Kidney epithelial cell (primary cell): ENCODE measurements at regions not wholly inside any gene's neighbourhood (a gene's known extent, or its start where the extent isn't known, plus 50 kb on each side); places are given as distances from the start of the nearest gene placed in this dataset.

Experiments
- DNase-seq: peaks from one replicate; pipeline ENCODE4 v3.0.0-alpha.2; 2010; ENCODE audit warnings: low read depth
- H3K27me3 ChIP-seq: 2 replicates; pipeline ENCODE4 v1.6.0; 2011; ENCODE audit warnings: low read length; ENCODE audit not compliant: control insufficient read depth, insufficient read depth
- H3K36me3 ChIP-seq: 2 replicates; pipeline ENCODE4 v1.5.1; 2011; ENCODE audit warnings: low read length; ENCODE audit not compliant: control insufficient read depth, insufficient read depth
- H3K4me3 ChIP-seq: 2 replicates; pipeline ENCODE4 v1.5.1; 2011; ENCODE audit warnings: low read depth, mild to moderate bottlenecking, control low read depth, low read length
- CTCF ChIP-seq: IDR thresholded peaks from 2 replicates; pipeline ENCODE4 v1.5.1; 2011; ENCODE audit warnings: mild to moderate bottlenecking, moderate library complexity, low read length, control low read depth, inconsistent platforms; ENCODE audit not compliant: insufficient read depth, poor library complexity, severe bottlenecking

GRCh38 chr3:64940596-64941348 lies 253.0 kb upstream of the ADAMTS9 start:
- TF ChIP-seq CTCF: no peak

GRCh38 chr3:64939747-64940450 lies 252.1 kb upstream of the ADAMTS9 start:
- Histone ChIP-seq H3K4me3 (no peak overlapping the region), H3K27me3 (no peaks in the 10 kb centered on the region)
- DNase-seq: no peak

More at GRCh38 chr3:64940596-64941348, 253.0 kb upstream of the ADAMTS9 start:
- Histone ChIP-seq H3K4me3 (no peak overlapping the region), H3K36me3 (no peaks in the 10 kb centered on the region), H3K27me3 (no peaks in the 10 kb centered on the region)
- DNase-seq: no peak

GRCh38 chr3:64939309-64939708 lies 251.5 kb upstream of the ADAMTS9 start:
- Histone ChIP-seq H3K27me3 (no peaks in the 10 kb centered on the region), H3K4me3 (no peak overlapping the region), H3K36me3 (no peaks in the 10 kb centered on the region)
- no peak for DNase-seq
- no peak for TF ChIP-seq CTCF

More at GRCh38 chr3:64939747-64940450, 252.1 kb upstream of the ADAMTS9 start:
- H3K36me3 ChIP-seq: no peaks in the 10 kb centered on the region
- TF ChIP-seq CTCF: no peak

GRCh38 chr3:64936556-64936955 lies 248.8 kb upstream of the ADAMTS9 start:
- Histone ChIP-seq H3K4me3 (no peak overlapping the region), H3K36me3 (no peaks in the 10 kb centered on the region), H3K27me3 (no peaks in the 10 kb centered on the region)
- DNase-seq: peak; percentile 21
- no peak for TF ChIP-seq CTCF

GRCh38 chr3:64935971-64936370 lies 248.2 kb upstream of the ADAMTS9 start:
- no peaks in the 10 kb centered on the region for H3K27me3 ChIP-seq
- no peaks in the 10 kb centered on the region for H3K36me3 ChIP-seq
- no peak for TF ChIP-seq CTCF
- no peak overlapping the region for H3K4me3 ChIP-seq
- no peak for DNase-seq
